HG02610 (cell line): ENCODE measurements at regions not wholly inside any gene's neighbourhood (a gene's known extent, or its start where the extent isn't known, plus 50 kb on each side); places are given as distances from the start of the nearest gene placed in this dataset.
"Not testable (repeated sequence)": the region's sequence is repeated elsewhere in the genome, so short reads cannot be mapped to it uniquely, and the experiment has no call there.

Source experiments
- ATAC-seq: cut with Tn5 transposase; IDR thresholded peaks from one replicate; pipeline ENCODE4 v1.9.1; 2021; ENCODE audit warnings: mild to moderate bottlenecking, moderate library complexity; ENCODE audit not compliant: unreplicated experiment

DNA sequence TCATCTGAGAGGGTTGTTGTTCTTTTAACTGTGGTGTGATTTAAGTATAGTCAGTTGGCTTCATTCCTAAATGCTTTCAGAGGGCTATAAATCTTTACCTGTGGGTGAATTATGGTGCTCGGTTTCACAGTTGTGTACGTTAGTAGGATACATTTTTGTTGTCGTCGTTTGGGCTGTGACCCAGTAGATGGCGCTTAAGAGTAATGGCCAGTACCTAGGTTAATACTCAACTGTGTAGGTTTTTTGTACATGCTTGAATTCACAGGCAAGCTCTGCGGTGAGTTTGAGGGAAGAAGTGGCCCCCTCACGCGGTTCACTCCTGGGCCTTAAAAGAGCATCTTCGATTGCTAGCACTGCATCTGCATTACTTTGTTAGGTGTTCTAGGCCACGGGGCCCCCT is 571.7 kb upstream of the TGIF2LX start:
- ATAC-seq = peak; percentile 63

- not testable (repeated sequence) for ATAC-seq
These were observed 551.8 kb upstream of the TGIF2LX start for GRCh38 chrX:89369904-89370303.

DNA sequence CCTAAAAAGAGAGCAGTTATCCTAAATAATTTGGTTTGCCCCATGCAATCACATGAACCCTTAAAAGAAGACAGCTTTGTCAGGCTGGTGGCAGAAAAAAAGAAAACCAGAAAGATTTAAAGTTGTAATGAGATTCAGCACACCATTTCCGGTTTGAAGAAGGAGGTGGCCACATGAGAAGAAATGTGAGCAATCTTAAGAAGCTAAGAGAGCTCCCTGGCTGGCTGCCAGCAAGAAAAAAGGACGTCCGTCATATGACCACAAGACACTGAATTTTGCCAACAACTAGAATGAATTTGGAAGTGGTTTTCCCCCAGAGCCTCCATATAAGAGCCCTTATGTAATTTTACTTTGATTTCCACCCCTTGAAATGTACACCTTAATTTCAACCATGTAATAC is 528.7 kb upstream of the TGIF2LX start:
- not testable (repeated sequence) for ATAC-seq

DNA sequence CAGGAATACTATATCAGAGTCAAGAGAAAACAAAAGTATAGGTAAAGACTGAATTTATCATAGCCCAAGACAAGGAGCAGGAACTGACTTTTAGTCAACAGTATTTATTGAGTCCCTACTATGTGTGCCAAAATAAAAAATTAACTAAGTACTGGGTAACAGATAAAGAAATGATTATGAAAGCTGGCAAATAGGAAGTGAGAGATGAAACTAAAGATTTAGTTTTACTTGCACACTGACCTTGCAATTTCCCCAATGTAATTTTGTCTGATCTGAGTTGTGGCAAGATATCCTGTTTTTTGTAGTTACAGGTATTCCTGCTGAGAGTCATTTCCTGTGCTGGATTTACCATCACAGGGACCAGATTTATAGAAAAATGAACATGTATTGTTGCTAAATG is 518.9 kb upstream of the TGIF2LX start:
- ATAC-seq = not testable (repeated sequence)

DNA sequence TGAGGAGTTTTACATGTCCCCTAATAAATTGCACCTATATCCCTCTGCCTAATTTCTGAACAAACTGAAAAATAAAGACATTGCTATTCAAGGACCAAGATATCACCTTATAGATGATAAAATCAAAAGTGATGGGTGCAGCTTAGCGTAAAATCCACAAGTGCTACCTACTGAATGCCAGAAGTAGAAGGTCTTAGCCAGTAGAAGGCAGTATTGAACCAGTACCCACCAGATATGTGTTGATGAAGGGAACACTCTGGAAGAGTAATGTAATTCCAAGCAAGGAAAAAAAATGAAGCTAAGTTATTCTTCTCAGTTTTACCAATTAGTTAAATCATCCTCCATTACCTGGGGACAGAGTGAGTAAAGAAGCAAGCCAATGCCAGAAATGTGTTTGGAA is 516.6 kb upstream of the TGIF2LX start:
- ATAC-seq = not testable (repeated sequence)

DNA sequence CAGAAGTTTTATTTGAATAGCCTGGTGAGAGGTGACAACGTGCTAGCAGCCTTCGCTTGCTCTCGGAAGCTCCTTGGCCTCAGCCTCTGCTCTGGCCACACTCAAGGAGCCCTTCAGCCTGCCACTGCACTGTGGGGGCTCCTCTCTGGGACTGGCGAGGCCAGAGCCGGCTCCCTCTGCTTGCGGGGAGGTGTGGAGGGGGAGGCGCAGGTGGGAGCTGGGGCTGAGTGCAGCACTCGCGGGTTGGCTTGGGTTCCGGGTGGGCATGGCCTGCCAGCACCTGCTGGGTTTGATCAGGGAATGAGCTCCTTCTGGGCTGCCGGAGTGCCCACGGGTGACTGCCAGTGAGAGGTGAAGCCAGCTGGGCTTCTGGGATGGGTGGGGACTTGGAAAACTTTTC is 504.8 kb upstream of the TGIF2LX start:
- ATAC-seq = not testable (repeated sequence)

GRCh38 chrX:89432652-89433231 is 489.0 kb upstream of the TGIF2LX start:
- not testable (repeated sequence) for ATAC-seq
